H9 (cell line): ENCODE measurements at regions not wholly inside any gene's neighbourhood (a gene's known extent, or its start where the extent isn't known, plus 50 kb on each side); places are given as distances from the start of the nearest gene placed in this dataset.

Experiments
- DNase-seq: peaks from one replicate; pipeline ENCODE4 v3.0.0-alpha.2; 2017
- H2AFZ ChIP-seq: one replicate; pipeline ENCODE4 v1.6.1; 2013; ENCODE audit warnings: mild to moderate bottlenecking, low read length, control low read depth, moderate library complexity
- H2AK5ac ChIP-seq: 2 replicates; pipeline ENCODE4 v1.6.1; 2013; ENCODE audit warnings: low read length, control low read depth, mixed read lengths; ENCODE audit not compliant: insufficient read length
- H2BK120ac ChIP-seq: one replicate; pipeline ENCODE4 v1.6.1; 2013; ENCODE audit warnings: low read depth, mild to moderate bottlenecking, low read length, control low read depth, inconsistent platforms; ENCODE audit not compliant: poor library complexity, severe bottlenecking
- H2BK12ac ChIP-seq: 2 replicates; pipeline ENCODE4 v1.6.1; 2013; ENCODE audit warnings: low read length, control low read depth, mixed read lengths, low read depth; ENCODE audit not compliant: insufficient read length
- H2BK15ac ChIP-seq: 2 replicates; pipeline ENCODE4 v1.6.1; 2013; ENCODE audit warnings: low read depth, low read length, control low read depth
- H2BK20ac ChIP-seq: one replicate; pipeline ENCODE4 v1.6.1; 2013; ENCODE audit warnings: low read depth, mild to moderate bottlenecking, low read length, control low read depth, inconsistent platforms; ENCODE audit not compliant: poor library complexity, severe bottlenecking
- H2BK5ac ChIP-seq: 2 replicates; pipeline ENCODE4 v1.6.1; 2013; ENCODE audit warnings: low read length, control low read depth, mixed read lengths; ENCODE audit not compliant: insufficient read length
- H3K14ac ChIP-seq: 2 replicates; pipeline ENCODE4 v1.6.1; 2013; ENCODE audit warnings: low read length, control low read depth; ENCODE audit not compliant: insufficient read depth
- H3K18ac ChIP-seq: 2 replicates; pipeline ENCODE4 v1.6.1; 2013; ENCODE audit warnings: low read depth, mild to moderate bottlenecking, mixed read lengths, low read length, control low read depth; ENCODE audit not compliant: insufficient read length
- H3K23ac ChIP-seq: 2 replicates; pipeline ENCODE4 v1.6.1; 2013; ENCODE audit warnings: low read length, control low read depth, mixed read lengths, low read depth; ENCODE audit not compliant: insufficient read length
- H3K23me2 ChIP-seq: 2 replicates; pipeline ENCODE4 v1.6.1; 2013; ENCODE audit warnings: low read depth, mild to moderate bottlenecking, mixed read lengths, low read length, control low read depth; ENCODE audit not compliant: insufficient read length, poor library complexity, severe bottlenecking
- H3K27ac ChIP-seq: 2 replicates; pipeline ENCODE4 v1.5.1; 2013; ENCODE audit warnings: low read length, control low read depth, mixed read lengths, low read depth; ENCODE audit not compliant: insufficient read length
- H3K27me3 ChIP-seq: 2 replicates; pipeline ENCODE4 v1.6.1; 2013; ENCODE audit warnings: low read length, control low read depth, inconsistent platforms; ENCODE audit not compliant: insufficient read depth
- H3K4ac ChIP-seq: 2 replicates; pipeline ENCODE4 v1.6.1; 2013; ENCODE audit warnings: low read depth, mild to moderate bottlenecking, control low read depth, inconsistent platforms, low read length, moderate library complexity
- H3K4me1 ChIP-seq: 2 replicates; pipeline ENCODE4 v1.6.1; 2013; ENCODE audit warnings: low read length, control low read depth, inconsistent platforms; ENCODE audit not compliant: insufficient read depth
- H3K4me2 ChIP-seq: 2 replicates; pipeline ENCODE4 v1.6.1; 2013; ENCODE audit warnings: low read length, control low read depth, mixed read lengths; ENCODE audit not compliant: insufficient read length, insufficient read depth
- H3K56ac ChIP-seq: 2 replicates; pipeline ENCODE4 v1.6.1; 2013; ENCODE audit warnings: low read depth, mild to moderate bottlenecking, mixed read lengths, low read length, control low read depth; ENCODE audit not compliant: insufficient read length
- H3K79me1 ChIP-seq: 2 replicates; pipeline ENCODE4 v1.6.1; 2013; ENCODE audit warnings: low read depth, mild to moderate bottlenecking, moderate library complexity, low read length, control low read depth, inconsistent platforms; ENCODE audit not compliant: insufficient read depth, poor library complexity, severe bottlenecking
- H3K79me2 ChIP-seq: 2 replicates; pipeline ENCODE4 v1.6.1; 2013; ENCODE audit warnings: low read length, control low read depth, inconsistent platforms; ENCODE audit not compliant: insufficient read depth
- H3K9ac ChIP-seq: 2 replicates; pipeline ENCODE4 v1.6.1; 2013; ENCODE audit warnings: low read length, control low read depth, mixed read lengths; ENCODE audit not compliant: insufficient read length; ENCODE audit errors: extremely low read depth
- H3K9me3 ChIP-seq: one replicate; pipeline ENCODE4 v1.6.1; 2013; ENCODE audit warnings: low read depth, low read length, inconsistent platforms; ENCODE audit not compliant: control insufficient read depth
- H3T11ph ChIP-seq: one replicate; pipeline ENCODE4 v1.6.1; 2013; ENCODE audit warnings: mild to moderate bottlenecking, low read length, control low read depth, inconsistent platforms
- H4K20me1 ChIP-seq: one replicate; pipeline ENCODE4 v1.6.1; 2013; ENCODE audit not compliant: control insufficient read depth, insufficient read length, insufficient read depth
- H4K5ac ChIP-seq: 2 replicates; pipeline ENCODE4 v1.6.1; 2013; ENCODE audit warnings: low read depth, mild to moderate bottlenecking, mixed read lengths, low read length, control low read depth; ENCODE audit not compliant: insufficient read length
- H4K8ac ChIP-seq: replicated peaks from 2 replicates; pipeline ENCODE4 v1.6.1; 2013; ENCODE audit warnings: low read length, control low read depth, mixed read lengths, low read depth; ENCODE audit not compliant: insufficient read length
- H4K91ac ChIP-seq: 2 replicates; pipeline ENCODE4 v1.6.1; 2013; ENCODE audit warnings: low read depth, mild to moderate bottlenecking, moderate library complexity, mixed read lengths, low read length, control low read depth; ENCODE audit not compliant: insufficient read length
- H3K27ac Mint-ChIP-seq, 3 experiments: 2 replicates in 2 of 3; 3 replicates in 1 of 3; pipeline ENCODE4 v1.8.0; 2020 to 2021; ENCODE audit warnings: mixed read lengths in 3 of 3, mild to moderate bottlenecking in 1 of 3, moderate library complexity in 1 of 3
- H3K27me3 Mint-ChIP-seq: 2 replicates; pipeline ENCODE4 v1.8.0; 2021; ENCODE audit warnings: low read depth, mild to moderate bottlenecking, moderate library complexity, mixed read lengths
- H3K36me3 Mint-ChIP-seq, 3 experiments: 2 replicates in 2 of 3; 3 replicates in 1 of 3; pipeline ENCODE4 v1.8.0; 2020 to 2021; ENCODE audit warnings: low read depth in 3 of 3, mixed read lengths in 3 of 3; ENCODE audit not compliant: insufficient read depth in 1 of 3
- H3K4me1 Mint-ChIP-seq, 2 experiments: 2 replicates each; pipeline ENCODE4 v1.8.0; 2020; ENCODE audit warnings: mixed read lengths in 2 of 2
- H3K4me3 Mint-ChIP-seq, 2 experiments: 2 replicates in 1 of 2; 3 replicates in 1 of 2; pipeline ENCODE4 v1.8.0; 2020 to 2021; ENCODE audit warnings: mild to moderate bottlenecking in 2 of 2, mixed read lengths in 2 of 2, moderate library complexity in 1 of 2
- H3K9me3 Mint-ChIP-seq, 2 experiments: 2 replicates in 1 of 2; 3 replicates in 1 of 2; pipeline ENCODE4 v1.8.0; 2020; ENCODE audit warnings: mild to moderate bottlenecking in 2 of 2, mixed read lengths in 2 of 2, moderate library complexity in 1 of 2
- CTCF ChIP-seq: fragments of 200-600 bp; sonication (generic); conservative IDR thresholded peaks from 3 replicates; pipeline ENCODE4 v1.8.0; 2021; ENCODE audit warnings: antibody characterized with exemption, mild to moderate bottlenecking

DNA sequence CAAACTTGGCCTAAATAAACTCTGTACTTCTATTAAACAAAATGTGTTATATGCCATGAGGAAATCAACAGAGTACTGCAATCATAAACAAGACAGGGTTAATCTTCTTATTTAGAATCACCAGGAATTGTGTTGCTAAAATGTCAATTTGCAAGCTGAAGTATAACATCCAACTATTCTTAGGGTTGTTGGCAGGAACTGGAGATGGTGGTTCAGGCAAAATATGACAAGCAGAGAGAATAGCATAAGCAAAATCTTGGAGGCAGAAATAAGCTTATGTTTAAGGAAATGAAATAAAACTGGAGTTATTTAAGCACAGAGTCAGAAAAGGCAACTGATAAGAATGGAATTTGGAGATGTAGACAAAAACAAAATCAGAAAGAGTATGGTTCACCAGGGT lies 463.8 kb upstream of the SLC8A1 start:
- H3K4me1 Mint-ChIP-seq: peaks cover 0 to 3% of the 10 kb centered on the region in 2 experiments; a peak in 2 of 4 replicates
- H4K91ac ChIP-seq: no peak overlapping the region

More for the DNA sequence above, 463.8 kb upstream of the SLC8A1 start:
- Histone ChIP-seq H3K56ac (no peak overlapping the region), H3K9ac (no peak overlapping the region), H3K79me1 (no peaks in the 10 kb centered on the region), H3K27me3 (no peaks in the 10 kb centered on the region), H2BK15ac (no peak overlapping the region), H3T11ph (no peak overlapping the region), H4K20me1 (no peaks in the 10 kb centered on the region), H3K23ac (no peak overlapping the region), H2AFZ (no peak overlapping the region), H4K8ac (no peak overlapping the region), H3K4ac (no peak overlapping the region), H4K5ac (no peak overlapping the region), H3K27ac (no peak overlapping the region), H3K18ac (no peak overlapping the region), H3K79me2 (no peaks in the 10 kb centered on the region), H2BK120ac (no peak overlapping the region), H3K4me2 (no peak overlapping the region), H3K9me3 (no peaks in the 10 kb centered on the region), H2AK5ac (no peak overlapping the region), H2BK20ac (no peak overlapping the region), H3K23me2 (no peaks in the 10 kb centered on the region), H2BK12ac (no peak overlapping the region), H2BK5ac (no peak overlapping the region), H3K14ac (no peak overlapping the region), H3K4me1 (no peaks in the 10 kb centered on the region)
- no peak overlapping the region for H3K4me3 Mint-ChIP-seq
- H3K9me3 Mint-ChIP-seq: no peaks in the 10 kb centered on the region
- no peaks in the 10 kb centered on the region for H3K36me3 Mint-ChIP-seq
- no peak overlapping the region; a peak in 1 of 7 replicates for H3K27ac Mint-ChIP-seq
- H3K27me3 Mint-ChIP-seq: no peaks in the 10 kb centered on the region
- no peak for TF ChIP-seq CTCF
- DNase-seq: no peak
